ENCODE measurements at regions not wholly inside any gene's neighbourhood (a gene's known extent, or its start where the extent isn't known, plus 50 kb on each side); places are given as distances from the start of the nearest gene placed in this dataset.

- Histone ChIP-seq H3K14ac (ENCODE audit: insufficient read depth, low read length) (peak overlapping the region; percentile 54; the same call in 1 of the 2 replicates), H4K20me1 (ENCODE audit: control insufficient read depth, insufficient read depth, insufficient read length) (no peaks in the 10 kb centered on the region), H3K27ac (ENCODE audit: insufficient read length, low read depth, low read length) (no peak overlapping the region), H3K4me2 (ENCODE audit: insufficient read depth, insufficient read length, low read length) (no peak overlapping the region), H3T11ph (ENCODE audit: low read length) (no peak overlapping the region), H3K27me3 (ENCODE audit: insufficient read depth, low read length) (no peaks in the 10 kb centered on the region), H3K79me1 (ENCODE audit: insufficient read depth, low read depth, low read length, poor library complexity, severe bottlenecking) (no peaks in the 10 kb centered on the region), H2BK15ac (ENCODE audit: low read depth, low read length) (no peak overlapping the region), H3K9me3 (ENCODE audit: control insufficient read depth, low read depth, low read length) (no peaks in the 10 kb centered on the region), H4K91ac (ENCODE audit: insufficient read length, low read depth, low read length) (no peak overlapping the region), H3K56ac (ENCODE audit: insufficient read length, low read depth, low read length) (no peak overlapping the region), H2BK5ac (ENCODE audit: insufficient read length, low read length) (no peak overlapping the region), H3K4me1 (ENCODE audit: insufficient read depth, low read length) (no peaks in the 10 kb centered on the region), H3K23ac (ENCODE audit: insufficient read length, low read depth, low read length) (no peak overlapping the region), H3K79me2 (ENCODE audit: insufficient read depth, low read length) (no peaks in the 10 kb centered on the region), H3K18ac (ENCODE audit: insufficient read length, low read depth, low read length) (no peak overlapping the region), H3K9ac (ENCODE audit: extremely low read depth, insufficient read length, low read length) (no peak overlapping the region), H3K4ac (ENCODE audit: low read depth, low read length) (no peak overlapping the region), H2AK5ac (ENCODE audit: insufficient read length, low read length) (no peak overlapping the region), H2BK120ac (ENCODE audit: low read depth, low read length, poor library complexity, severe bottlenecking) (no peak overlapping the region), H2BK20ac (ENCODE audit: low read depth, low read length, poor library complexity, severe bottlenecking) (no peak overlapping the region), H2BK12ac (ENCODE audit: insufficient read length, low read depth, low read length) (no peak overlapping the region), H3K23me2 (ENCODE audit: insufficient read length, low read depth, low read length, poor library complexity, severe bottlenecking) (no peaks in the 10 kb centered on the region), H4K5ac (ENCODE audit: insufficient read length, low read depth, low read length) (no peak overlapping the region), H2AFZ (ENCODE audit: low read length) (no peak overlapping the region), H4K8ac (replicated peaks; ENCODE audit: insufficient read length, low read depth, low read length) (no peak overlapping the region)
- DNase-seq = no peak
- Mint-ChIP-seq H3K9me3 (no peaks in the 10 kb centered on the region), H3K27ac (no peak overlapping the region), H3K4me1 (no peaks in the 10 kb centered on the region), H3K27me3 (ENCODE audit: low read depth) (no peaks in the 10 kb centered on the region), H3K4me3 (no peak overlapping the region), H3K36me3 (ENCODE audit: insufficient read depth in 1 of 3, low read depth in 3 of 3) (no peaks in the 10 kb centered on the region)
- no peak for TF ChIP-seq CTCF (conservative IDR thresholded peaks at IDR 0.05)
- WGBS (ENCODE audit: extremely low coverage, insufficient read length, low lambda C conversion rate) = no CpG with 5 or more reads among the region's 36 CpGs
Measured at GRCh38 chr16:88327561-88328312, 55.0 kb upstream of the ZNF469 start.

All from H9 (cell line).